ENCODE measurements at regions not wholly inside any gene's neighbourhood (a gene's known extent, or its start where the extent isn't known, plus 50 kb on each side); places are given as distances from the start of the nearest gene placed in this dataset.

DNA sequence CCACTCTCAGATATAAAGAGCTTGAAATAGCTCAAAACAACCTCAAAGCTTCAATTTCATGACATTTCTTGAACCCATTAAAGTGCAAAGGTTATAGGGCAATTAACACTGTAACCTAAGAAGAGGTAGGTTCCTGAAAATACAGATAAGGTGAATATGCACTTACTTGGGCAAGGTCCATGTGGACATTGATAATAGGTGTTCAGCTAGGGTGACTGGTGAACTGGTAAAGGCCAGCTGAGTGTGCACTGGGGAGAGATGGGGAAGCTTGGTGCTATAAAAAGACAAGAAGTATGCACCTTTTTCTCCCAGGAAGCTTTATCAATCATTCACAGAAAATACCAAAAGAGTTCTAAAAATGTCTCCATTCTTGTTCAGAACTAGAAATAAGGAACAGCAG, 418.6 kb downstream of the SLC16A7 start:
- in situ Hi-C loops (cut with HindIII; ENCODE audit: low pct_unique_long_range_greater_than_20kb, low sequenced_read_pairs), result no loop called here
- no peak for TF ChIP-seq JUND (IDR thresholded peaks at IDR 0.05; ENCODE audit: low read depth)
- no peak for DNase-seq (ENCODE audit: low read depth in 1 of 2, low spot score in 1 of 2)

DNA sequence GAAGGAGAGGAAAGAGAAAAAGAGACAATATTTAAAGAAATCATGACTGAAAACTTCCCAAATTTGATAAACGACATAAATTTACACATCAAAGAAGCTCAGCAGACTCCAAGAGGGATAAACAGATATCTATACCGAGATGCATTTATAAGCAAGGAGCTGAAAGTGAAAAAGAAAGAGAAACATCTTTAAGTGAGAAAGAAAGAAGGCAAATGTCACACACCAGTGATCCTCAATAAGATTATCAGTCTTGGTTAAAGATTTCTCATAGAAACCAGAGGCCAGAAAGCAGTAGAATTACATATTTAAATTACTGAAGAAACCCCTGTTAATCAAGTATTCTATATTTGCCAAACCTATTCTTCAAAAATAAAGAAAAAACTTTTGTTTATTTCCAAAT, 424.2 kb downstream of the SLC16A7 start:
- in situ Hi-C loops (cut with HindIII; ENCODE audit: low pct_unique_long_range_greater_than_20kb, low sequenced_read_pairs), result no loop called here
- no peak for TF ChIP-seq JUND (IDR thresholded peaks at IDR 0.05; ENCODE audit: low read depth)

DNA sequence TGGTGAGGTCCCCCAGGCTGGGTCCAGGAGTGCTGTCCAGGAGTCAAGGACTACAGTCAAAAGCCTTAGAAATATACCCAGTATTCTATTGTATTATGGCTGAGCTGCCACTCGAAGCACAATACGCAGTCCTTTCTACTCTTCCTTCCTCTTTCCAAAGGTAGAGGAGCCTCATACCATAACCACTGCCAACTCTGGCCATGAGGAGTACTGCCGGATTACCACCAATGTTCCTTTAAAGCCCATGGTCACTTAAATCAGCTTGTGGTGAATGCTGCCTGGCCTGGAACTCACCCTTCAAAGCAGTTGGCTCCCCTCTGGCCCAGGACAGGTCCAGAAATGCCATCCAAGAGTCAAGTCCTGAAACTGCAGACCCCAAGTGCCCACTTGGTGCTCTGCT, 425.4 kb downstream of the SLC16A7 start:
- TF ChIP-seq JUND (IDR thresholded peaks at IDR 0.05; ENCODE audit: low read depth), result no peak
- no peak for DNase-seq (ENCODE audit: low read depth in 1 of 2, low spot score in 1 of 2)
- in situ Hi-C loops (cut with HindIII; ENCODE audit: low pct_unique_long_range_greater_than_20kb, low sequenced_read_pairs), result no loop called here

More for the DNA sequence above, 424.2 kb downstream of the SLC16A7 start:
- no peak for DNase-seq (ENCODE audit: low read depth in 1 of 2, low spot score in 1 of 2)

DNA sequence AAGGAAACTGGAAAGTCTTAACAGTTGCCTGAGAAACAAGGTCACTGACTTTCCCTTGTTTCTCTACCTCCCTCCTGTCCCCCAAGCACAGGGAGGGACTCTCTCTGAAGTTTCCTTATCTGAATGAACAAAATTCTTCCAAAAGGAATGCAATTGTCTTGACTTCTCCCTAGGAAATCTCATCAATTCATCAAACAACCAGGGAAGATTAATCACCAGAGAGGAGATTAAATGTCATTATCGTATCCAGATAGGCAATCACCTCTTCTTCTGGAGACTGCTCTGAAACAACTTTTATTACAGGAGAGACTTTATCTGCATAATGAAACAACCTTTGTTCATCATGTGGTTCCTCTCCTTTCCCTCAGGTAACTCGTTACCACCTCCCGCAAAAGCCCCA, 431.4 kb downstream of the SLC16A7 start:
- in situ Hi-C loops (cut with HindIII; ENCODE audit: low pct_unique_long_range_greater_than_20kb, low sequenced_read_pairs), result no loop called here
- no peak for TF ChIP-seq JUND (IDR thresholded peaks at IDR 0.05; ENCODE audit: low read depth)
- DNase-seq (ENCODE audit: low read depth in 1 of 2, low spot score in 1 of 2), result no peak

DNA sequence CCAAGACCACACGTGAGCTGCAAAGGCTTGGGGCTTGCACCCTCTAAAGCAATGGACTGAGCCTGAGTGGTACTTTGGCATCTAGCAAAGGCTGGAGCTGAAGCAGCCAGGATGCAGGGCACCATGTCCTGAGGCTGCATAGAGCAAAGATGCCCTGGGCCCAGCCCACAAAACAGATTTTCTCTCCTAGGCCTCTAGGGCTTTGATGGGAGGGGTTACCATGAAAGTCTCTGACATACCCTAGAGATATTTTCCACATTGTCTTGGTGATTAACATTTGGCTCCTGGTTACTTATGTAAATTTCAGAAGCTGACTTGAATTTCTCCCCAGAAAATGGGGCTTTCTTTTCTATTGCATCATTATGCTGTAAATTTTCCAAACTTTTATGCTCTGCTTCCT, 438.3 kb downstream of the SLC16A7 start:
- no peak for DNase-seq (ENCODE audit: low read depth in 1 of 2, low spot score in 1 of 2)
- no peak for TF ChIP-seq JUND (IDR thresholded peaks at IDR 0.05; ENCODE audit: low read depth)
- in situ Hi-C loops (cut with HindIII; ENCODE audit: low pct_unique_long_range_greater_than_20kb, low sequenced_read_pairs), result no loop called here

DNA sequence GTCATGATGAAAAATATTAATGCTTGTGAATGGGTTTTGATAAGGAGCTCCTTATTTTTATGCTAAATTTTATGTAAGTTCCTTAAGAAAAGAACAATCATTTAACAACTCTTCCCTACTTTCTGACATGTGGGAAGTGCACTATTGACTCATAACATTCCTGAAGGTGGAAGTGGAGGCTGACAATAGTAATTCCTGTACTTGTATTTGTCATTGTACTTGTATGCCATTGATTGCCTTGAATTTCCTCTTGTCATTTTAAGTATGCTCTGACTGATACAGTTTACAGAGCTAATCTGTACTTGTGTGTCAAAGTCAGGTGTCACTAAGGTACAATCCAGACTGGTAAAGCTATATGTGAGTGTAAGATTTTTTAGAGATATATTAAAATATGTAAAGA, 440.0 kb downstream of the SLC16A7 start:
- DNase-seq (ENCODE audit: low read depth in 1 of 2, low spot score in 1 of 2), result peak in 1 of 2 experiments; percentile 17
- TF ChIP-seq JUND (IDR thresholded peaks at IDR 0.05; ENCODE audit: low read depth), result no peak
- in situ Hi-C loops (cut with HindIII; ENCODE audit: low pct_unique_long_range_greater_than_20kb, low sequenced_read_pairs), result no loop called here

DNA sequence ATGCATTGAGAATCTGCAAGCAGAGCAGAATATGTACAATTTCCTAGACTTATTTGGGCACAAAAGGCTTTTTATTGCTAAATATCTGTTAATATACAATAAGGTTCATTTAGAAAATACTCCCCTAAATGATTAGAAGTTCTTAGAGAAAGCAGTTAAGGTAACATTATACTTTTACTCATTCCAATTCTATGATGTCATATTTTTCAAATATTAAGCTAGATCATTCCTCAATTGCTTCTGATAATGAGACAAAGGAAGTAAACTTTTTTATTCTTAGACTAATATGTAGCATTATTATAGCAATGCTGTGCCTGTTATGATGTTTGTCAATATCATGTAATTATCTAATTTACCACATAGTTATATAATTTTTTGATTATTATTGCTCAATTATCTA, 447.0 kb downstream of the SLC16A7 start:
- in situ Hi-C loops (cut with HindIII; ENCODE audit: low pct_unique_long_range_greater_than_20kb, low sequenced_read_pairs), result no loop called here
- no peak for DNase-seq (ENCODE audit: low read depth in 1 of 2, low spot score in 1 of 2)
- no peak for TF ChIP-seq JUND (IDR thresholded peaks at IDR 0.05; ENCODE audit: low read depth)

DNA sequence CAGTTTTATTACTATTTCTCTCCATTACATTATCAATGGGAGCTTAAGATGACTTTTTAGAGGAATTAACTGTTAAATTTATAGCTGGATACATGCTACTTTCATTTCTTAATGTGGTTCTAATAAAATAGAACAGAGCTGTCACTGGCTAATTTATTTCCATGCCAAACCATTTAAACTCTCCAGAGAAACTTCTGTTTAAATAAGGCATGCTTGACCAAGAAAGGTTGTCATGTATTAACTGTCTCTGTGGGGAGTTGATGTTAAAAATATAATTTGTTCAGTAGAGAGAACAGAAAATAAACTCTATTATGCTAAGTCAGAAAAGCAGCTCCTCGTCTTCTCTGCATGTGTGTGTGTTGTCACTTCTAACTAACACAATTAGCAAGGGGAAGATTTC, 447.4 kb downstream of the SLC16A7 start:
- in situ Hi-C loops (cut with HindIII; ENCODE audit: low pct_unique_long_range_greater_than_20kb, low sequenced_read_pairs), result no loop called here
- no peak for TF ChIP-seq JUND (IDR thresholded peaks at IDR 0.05; ENCODE audit: low read depth)
- no peak for DNase-seq (ENCODE audit: low read depth in 1 of 2, low spot score in 1 of 2)

DNA sequence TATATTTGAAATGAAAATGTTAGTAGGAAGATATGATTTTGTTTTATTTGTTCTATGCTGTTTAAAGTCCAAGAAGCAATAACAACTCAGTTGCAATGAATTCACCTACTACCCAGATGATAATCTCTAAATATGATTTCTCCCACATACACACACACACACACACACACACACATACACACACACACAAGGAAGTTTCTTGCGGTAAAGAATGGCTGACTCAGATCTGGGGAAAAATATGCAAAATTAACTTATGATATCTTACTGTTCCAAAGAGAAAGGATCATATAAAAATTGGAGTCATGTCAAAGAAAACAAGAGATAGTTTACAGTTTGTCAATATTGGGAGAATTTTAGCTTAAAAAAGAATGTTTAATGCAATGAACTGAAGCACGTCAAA, 456.7 kb downstream of the SLC16A7 start:
- in situ Hi-C loops (cut with HindIII; ENCODE audit: low pct_unique_long_range_greater_than_20kb, low sequenced_read_pairs), result no loop called here
- no peak for TF ChIP-seq JUND (IDR thresholded peaks at IDR 0.05; ENCODE audit: low read depth)
- no peak for DNase-seq (ENCODE audit: low read depth in 1 of 2, low spot score in 1 of 2)

DNA sequence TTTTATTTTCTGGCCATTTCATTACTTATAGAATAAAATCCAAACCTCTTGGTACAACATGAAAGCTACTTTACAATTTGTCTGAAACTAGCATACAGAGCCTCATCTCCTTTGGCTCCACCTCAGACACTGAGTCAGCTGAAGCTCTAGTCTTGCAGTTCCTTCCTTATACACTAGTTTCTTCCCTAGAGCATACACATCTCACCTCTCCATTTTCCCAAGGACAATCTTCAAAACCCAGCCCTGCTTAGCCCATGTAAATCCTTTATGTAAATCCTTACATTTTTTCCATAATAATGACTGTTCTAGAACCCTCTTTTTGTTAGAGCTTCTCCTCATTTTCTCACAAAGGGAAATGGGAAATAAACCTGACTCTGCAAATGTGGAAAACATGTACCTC, 463.4 kb downstream of the SLC16A7 start:
- DNase-seq (ENCODE audit: low read depth in 1 of 2, low spot score in 1 of 2), result no peak
- in situ Hi-C loops (cut with HindIII; ENCODE audit: low pct_unique_long_range_greater_than_20kb, low sequenced_read_pairs), result no loop called here
- TF ChIP-seq JUND (IDR thresholded peaks at IDR 0.05; ENCODE audit: low read depth), result no peak

DNA sequence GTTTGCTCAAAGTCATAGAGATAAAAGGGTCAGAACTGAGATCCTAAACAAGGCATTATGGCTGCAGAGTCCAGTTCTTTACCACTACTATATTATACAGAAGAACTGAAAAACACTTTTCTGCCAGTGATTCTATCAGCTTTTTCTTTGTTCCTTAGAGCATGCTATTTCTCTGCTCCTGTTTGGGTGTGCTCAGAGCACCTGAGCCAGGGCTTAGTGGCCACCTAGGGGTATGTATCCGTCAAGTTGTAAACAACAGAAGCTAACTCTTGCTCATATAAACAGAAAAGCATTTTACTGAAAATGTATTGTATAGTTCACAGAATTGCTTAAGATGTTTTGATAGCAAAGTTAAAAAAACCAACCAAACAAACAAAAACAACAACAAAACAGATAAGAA, 470.8 kb downstream of the SLC16A7 start:
- in situ Hi-C loops (cut with HindIII; ENCODE audit: low pct_unique_long_range_greater_than_20kb, low sequenced_read_pairs), result no loop called here
- TF ChIP-seq JUND (IDR thresholded peaks at IDR 0.05; ENCODE audit: low read depth), result no peak
- no peak for DNase-seq (ENCODE audit: low read depth in 1 of 2, low spot score in 1 of 2)

DNA sequence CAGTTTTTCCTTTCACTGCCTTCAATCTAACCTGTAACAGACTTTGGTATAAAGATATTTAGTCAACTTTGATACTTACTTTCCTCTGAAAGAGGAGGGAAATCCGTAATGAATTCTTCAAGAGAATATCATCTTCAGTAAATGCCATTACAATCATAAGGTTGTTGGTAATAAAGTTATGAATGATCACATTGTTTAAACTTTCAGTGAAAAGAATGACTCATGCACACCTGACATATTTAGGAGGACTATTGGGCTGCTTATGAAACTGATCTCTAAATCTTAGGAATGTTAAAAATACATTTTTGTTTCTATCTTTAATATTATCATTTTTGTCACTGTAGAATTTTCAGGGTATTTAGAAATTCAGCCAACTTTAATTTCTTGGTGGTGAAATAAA, 474.7 kb downstream of the SLC16A7 start:
- in situ Hi-C loops (cut with HindIII; ENCODE audit: low pct_unique_long_range_greater_than_20kb, low sequenced_read_pairs), result no loop called here
- DNase-seq (ENCODE audit: low read depth in 1 of 2, low spot score in 1 of 2), result peak in 1 of 2 experiments; percentile 11
- TF ChIP-seq JUND (IDR thresholded peaks at IDR 0.05; ENCODE audit: low read depth), result no peak

DNA sequence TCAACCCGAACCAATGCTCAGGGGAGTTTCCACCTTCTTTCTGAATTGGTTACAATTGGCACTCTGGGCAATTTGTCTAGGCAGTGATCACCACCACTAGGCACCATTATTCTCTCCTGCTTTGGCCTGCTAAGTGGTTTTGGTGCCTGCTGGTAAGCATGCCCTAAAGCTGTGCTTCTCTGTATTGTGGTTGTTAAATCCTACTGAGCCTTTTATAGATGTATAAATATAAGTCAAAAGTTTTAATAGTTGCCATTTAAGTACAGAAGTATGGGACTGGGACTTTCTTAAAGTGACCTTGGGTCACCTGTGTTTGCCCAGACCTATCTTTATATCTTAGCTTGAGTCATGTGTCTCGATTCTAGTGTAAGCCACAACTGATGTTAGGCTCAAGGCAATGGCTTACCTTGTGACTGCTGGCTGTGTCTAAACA, 475.9 kb downstream of the SLC16A7 start:
- in situ Hi-C loops (cut with HindIII; ENCODE audit: low pct_unique_long_range_greater_than_20kb, low sequenced_read_pairs), result no loop called here
- TF ChIP-seq JUND (IDR thresholded peaks at IDR 0.05; ENCODE audit: low read depth), result no peak; the same call in 1 of the 2 replicates
- peak in 1 of 2 experiments; percentile 30 for DNase-seq (ENCODE audit: low read depth in 1 of 2, low spot score in 1 of 2)

DNA sequence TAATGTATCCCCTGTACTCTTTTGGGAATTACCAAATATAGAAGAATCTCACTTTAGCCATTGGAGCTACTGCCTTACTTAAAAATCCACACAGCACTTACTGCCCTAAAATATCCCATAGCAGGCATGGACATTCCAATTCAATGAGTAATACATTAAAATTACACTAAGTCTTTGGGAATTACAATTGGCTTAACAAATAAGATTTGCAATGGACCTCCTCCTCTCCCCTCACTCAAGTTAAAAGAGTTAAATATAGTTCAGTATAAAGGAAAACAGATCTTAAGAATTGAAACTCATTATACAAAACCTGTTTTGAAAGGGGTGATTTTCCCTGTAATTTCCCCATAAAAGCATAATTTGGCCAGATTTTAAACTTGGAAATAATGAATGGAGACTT, 477.1 kb downstream of the SLC16A7 start:
- no peak for DNase-seq (ENCODE audit: low read depth in 1 of 2, low spot score in 1 of 2)
- in situ Hi-C loops (cut with HindIII; ENCODE audit: low pct_unique_long_range_greater_than_20kb, low sequenced_read_pairs), result no loop called here
- no peak for TF ChIP-seq JUND (IDR thresholded peaks at IDR 0.05; ENCODE audit: low read depth)
